KMS-11 (cell line): ENCODE measurements at regions not wholly inside any gene's neighbourhood (a gene's known extent, or its start where the extent isn't known, plus 50 kb on each side); places are given as distances from the start of the nearest gene placed in this dataset.
"Not testable (repeated sequence)": the region's sequence is repeated elsewhere in the genome, so short reads cannot be mapped to it uniquely, and the experiment has no call there.

Experiments used
- H2AFZ ChIP-seq: fragments of 200-600 bp; sonication (generic); 2 replicates; pipeline ENCODE4 v1.6.1; 2016; ENCODE audit warnings: antibody characterized with exemption, mixed run types, low read depth
- H3K27ac ChIP-seq: fragments of 200-600 bp; sonication (generic); 2 replicates; pipeline ENCODE4 v1.6.1; 2016; ENCODE audit warnings: mild to moderate bottlenecking, mixed run types
- H3K27me3 ChIP-seq: fragments of 200-600 bp; sonication (generic); 2 replicates; pipeline ENCODE4 v1.6.1; 2017; ENCODE audit warnings: mild to moderate bottlenecking, low read depth, mixed run types, moderate library complexity; ENCODE audit not compliant: insufficient read depth
- H3K36me3 ChIP-seq: fragments of 200-600 bp; sonication (generic); 2 replicates; pipeline ENCODE4 v1.6.1; 2017; ENCODE audit warnings: mild to moderate bottlenecking, mixed run types; ENCODE audit not compliant: insufficient read depth
- H3K4me1 ChIP-seq: fragments of 200-600 bp; sonication (generic); 2 replicates; pipeline ENCODE4 v1.6.1; 2016; ENCODE audit warnings: mild to moderate bottlenecking, low read depth, mixed run types; ENCODE audit not compliant: poor library complexity, severe bottlenecking
- H3K4me2 ChIP-seq: fragments of 200-600 bp; sonication (generic); 2 replicates; pipeline ENCODE4 v1.7.0; 2016; ENCODE audit warnings: mild to moderate bottlenecking, mixed run types
- H3K4me3 ChIP-seq: fragments of 200-600 bp; sonication (generic); IDR thresholded peaks from 2 replicates; pipeline ENCODE4 v1.6.1; 2017; ENCODE audit warnings: low read depth, low read length, mixed read lengths; ENCODE audit not compliant: insufficient read depth
- H3K79me2 ChIP-seq: fragments of 200-600 bp; sonication (generic); 2 replicates; pipeline ENCODE4 v1.6.1; 2016; ENCODE audit warnings: low read depth, mixed run types; ENCODE audit not compliant: insufficient read depth
- H3K9ac ChIP-seq: fragments of 200-600 bp; sonication (generic); 2 replicates; pipeline ENCODE4 v1.6.1; 2016; ENCODE audit warnings: mild to moderate bottlenecking, mixed run types
- H4K20me1 ChIP-seq: fragments of 200-600 bp; sonication (generic); 2 replicates; pipeline ENCODE4 v1.6.1; 2016; ENCODE audit warnings: mild to moderate bottlenecking, mixed run types; ENCODE audit not compliant: insufficient read depth
- CTCF ChIP-seq: fragments of 200-600 bp; sonication (generic); conservative IDR thresholded peaks from 2 replicates; pipeline ENCODE4 v1.6.1; 2017; ENCODE audit warnings: low read depth, mild to moderate bottlenecking, antibody characterized with exemption, low read length, moderate library complexity, mixed read lengths

- peak overlapping the region; percentile 72; the same call in 1 of the 2 replicates for H3K4me2 ChIP-seq
- H4K20me1 ChIP-seq, result no peaks in the 10 kb centered on the region
- H3K4me1 ChIP-seq, result peaks cover 31% of the 10 kb centered on the region
- H3K36me3 ChIP-seq, result no peaks in the 10 kb centered on the region
- H2AFZ ChIP-seq, result no peak overlapping the region
- no peaks in the 10 kb centered on the region for H3K27me3 ChIP-seq
- H3K9ac ChIP-seq, result no peak overlapping the region
- no peak overlapping the region for H3K4me3 ChIP-seq
- H3K79me2 ChIP-seq, result no peaks in the 10 kb centered on the region
- no peak overlapping the region for H3K27ac ChIP-seq
- no peak for TF ChIP-seq CTCF
Observed at GRCh38 chr6:132188556-132189264, 212.6 kb downstream of the MOXD1 start.

- Histone ChIP-seq H3K79me2 (no peaks in the 10 kb centered on the region), H2AFZ (no peak overlapping the region), H3K4me3 (no peak overlapping the region), H3K4me2 (no peak overlapping the region), H4K20me1 (no peaks in the 10 kb centered on the region), H3K4me1 (peaks cover 31% of the 10 kb centered on the region), H3K27me3 (no peaks in the 10 kb centered on the region), H3K27ac (no peak overlapping the region), H3K36me3 (no peaks in the 10 kb centered on the region), H3K9ac (no peak overlapping the region)
- no peak for TF ChIP-seq CTCF
Observed at GRCh38 chr6:132187816-132188215, 213.5 kb downstream of the MOXD1 start.

- H2AFZ ChIP-seq, H3K36me3 ChIP-seq, H3K27ac ChIP-seq, H3K27me3 ChIP-seq, H4K20me1 ChIP-seq, H3K79me2 ChIP-seq, H3K9ac ChIP-seq, H3K4me2 ChIP-seq, H3K4me3 ChIP-seq: not testable (repeated sequence)
- H3K4me1 ChIP-seq, result peaks cover 17% of the 10 kb centered on the region
Observed at GRCh38 chr6:132184966-132185365, 216.3 kb downstream of the MOXD1 start.

- H3K27ac ChIP-seq, result no peak overlapping the region
- H3K4me1 ChIP-seq, result no peaks in the 10 kb centered on the region
- H3K4me3 ChIP-seq, result no peak overlapping the region
- no peak overlapping the region for H3K9ac ChIP-seq
- H3K4me2 ChIP-seq, result no peak overlapping the region
- H3K79me2 ChIP-seq, result no peaks in the 10 kb centered on the region
- H3K27me3 ChIP-seq, result no peaks in the 10 kb centered on the region
- TF ChIP-seq CTCF, result no peak
- no peaks in the 10 kb centered on the region for H4K20me1 ChIP-seq
- no peak overlapping the region for H2AFZ ChIP-seq
- no peaks in the 10 kb centered on the region for H3K36me3 ChIP-seq
Observed at GRCh38 chr6:132179955-132180354, 221.3 kb downstream of the MOXD1 start.

GRCh38 chr6:132174919-132175318, 223.7 kb upstream of the CCN2 start:
- H3K79me2 ChIP-seq, result no peaks in the 10 kb centered on the region
- no peaks in the 10 kb centered on the region for H4K20me1 ChIP-seq
- no peak overlapping the region for H3K4me3 ChIP-seq
- no peaks in the 10 kb centered on the region for H3K27me3 ChIP-seq
- H3K4me1 ChIP-seq, result no peaks in the 10 kb centered on the region
- H3K9ac ChIP-seq, result no peak overlapping the region
- TF ChIP-seq CTCF, result no peak
- no peak overlapping the region for H3K27ac ChIP-seq
- H2AFZ ChIP-seq, result no peak overlapping the region
- no peaks in the 10 kb centered on the region for H3K36me3 ChIP-seq
- H3K4me2 ChIP-seq, result no peak overlapping the region
